ENCODE measurements at regions not wholly inside any gene's neighbourhood (a gene's known extent, or its start where the extent isn't known, plus 50 kb on each side); places are given as distances from the start of the nearest gene placed in this dataset.
A peak's percentile ranks its signal among the peaks of the same experiment; 100 is the strongest.

DNA sequence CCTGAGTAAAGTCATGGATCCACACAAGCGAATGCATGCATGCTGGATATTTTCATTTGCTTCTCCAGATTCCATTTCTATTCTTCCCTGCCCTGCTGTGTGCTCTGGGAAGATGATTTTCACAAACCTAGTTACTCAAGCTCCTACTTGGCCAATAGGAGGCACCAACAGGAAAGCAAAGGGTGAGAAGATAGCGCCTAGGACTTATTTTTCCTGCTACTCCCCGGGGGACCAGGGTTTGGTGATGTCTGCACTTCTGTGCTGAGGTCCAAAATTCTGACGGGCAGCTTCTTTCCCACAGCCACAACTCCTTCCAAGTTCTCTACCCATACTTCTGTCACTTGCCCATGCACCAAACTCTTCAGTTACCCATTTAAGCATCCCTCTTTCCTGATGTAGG lies 509.3 kb upstream of the TENM4 start:
- CTCF ChIA-PET (ENCODE audit: partially characterized antibody), result interaction anchor here (0.9 to 1.6 kb wide), 7 partner anchors 19 to 333 kb away, joined by 3 to 5 read pairs (median 3); no protein-coding TSS in a partner anchor
- no peak for FAIRE-seq
- 89% methylated on average over 4 of the region's 4 CpGs; no CpG with 5 or more reads in 1 of the 2 experiments for WGBS, 2 experiments (ENCODE audit: extremely low coverage in 1 of 2, insufficient coverage in 1 of 2, insufficient read length in 1 of 2, insufficient replicate concordance in 2 of 2, low coverage in 1 of 2, low lambda C conversion rate in 2 of 2, missing lambda C conversion rate in 1 of 2)

More for the DNA sequence above, 509.3 kb upstream of the TENM4 start:
- Histone ChIP-seq H4K91ac (replicated peaks; ENCODE audit: insufficient read length, low read length) (no peak overlapping the region), H2BK120ac (replicated peaks; ENCODE audit: low read depth, low read length) (no peak overlapping the region), H3K23ac (ENCODE audit: insufficient read length) (no peak overlapping the region), H3K4me2 (ENCODE audit: insufficient read depth in 1 of 2, low read depth in 2 of 2, low read length in 2 of 2) (no peak overlapping the region), H3K79me2 (ENCODE audit: control insufficient read depth in 1 of 2, insufficient read depth in 2 of 2, low read length in 2 of 2) (no peaks in the 10 kb centered on the region), H2BK12ac (ENCODE audit: low read depth, low read length) (no peak overlapping the region), H2AFZ (ENCODE audit: low read length) (no peak overlapping the region), H3K36me3 (ENCODE audit: control insufficient read depth in 2 of 4, insufficient read depth in 4 of 4, low read length in 3 of 4) (no peaks in the 10 kb centered on the region), H3K9ac (replicated peaks in 1 of 4; ENCODE audit: extremely low read depth in 1 of 4, low read depth in 3 of 4, low read length in 3 of 4) (no peak overlapping the region), H2AK5ac (ENCODE audit: low read depth, low read length) (no peak overlapping the region), H4K5ac (ENCODE audit: insufficient read length, low read depth, low read length) (no peak overlapping the region), H4K20me1 (replicated peaks in 1 of 2; ENCODE audit: control insufficient read depth in 1 of 2, insufficient read depth in 2 of 2, low read length in 2 of 2) (no peaks in the 10 kb centered on the region), H3K4me1 (replicated peaks in 1 of 4; ENCODE audit: control insufficient read depth in 3 of 4, insufficient read depth in 4 of 4, low read length in 3 of 4) (no peaks in the 10 kb centered on the region), H3K56ac (replicated peaks; ENCODE audit: insufficient read length, low read depth, low read length) (no peak overlapping the region), H3K14ac (ENCODE audit: insufficient read length) (no peak overlapping the region), H3K4ac (replicated peaks; ENCODE audit: insufficient read length, low read depth, low read length) (no peak overlapping the region), H3K79me1 (ENCODE audit: low read depth, low read length) (no peaks in the 10 kb centered on the region), H3K27me3 (replicated peaks in 1 of 4; ENCODE audit: control insufficient read depth in 3 of 4, extremely low read depth in 1 of 4, insufficient read depth in 3 of 4, low read length in 3 of 4) (no peaks in the 10 kb centered on the region), H3K18ac (ENCODE audit: extremely low read depth, low read length) (no peak overlapping the region), H3K27ac (ENCODE audit: low read depth, low read length) (no peak overlapping the region), H3K4me3 (ENCODE audit: extremely low read depth in 1 of 4, insufficient read depth in 2 of 4, low read depth in 3 of 4, low read length in 4 of 4) (no peak overlapping the region), H4K8ac (ENCODE audit: extremely low read depth, insufficient read depth, low read length) (no peak overlapping the region), H3K23me2 (ENCODE audit: low read depth, low read length) (no peaks in the 10 kb centered on the region), H3K9me3 (ENCODE audit: insufficient read depth in 2 of 2, low read depth in 1 of 2, low read length in 1 of 2) (no peaks in the 10 kb centered on the region), H2BK15ac (ENCODE audit: low read length) (no peak overlapping the region), H2BK5ac (ENCODE audit: low read depth, low read length) (no peak overlapping the region), H2BK20ac (ENCODE audit: low read length) (no peak overlapping the region)
- POLR2A ChIA-PET (ENCODE audit: partially characterized antibody), result no interaction called here
- no peak for DNase-seq (ENCODE audit: low read depth in 1 of 2, low spot score in 2 of 2)
- TF ChIP-seq RAD21 (IDR thresholded peaks at IDR 0.05 in 1 of 2, conservative IDR thresholded peaks at IDR 0.05 in 1 of 2; ENCODE audit: low read depth in 2 of 2, low read length in 2 of 2) (peak; percentile 62 to 76), RXRA (IDR thresholded peaks at IDR 0.05; ENCODE audit: insufficient read depth, low read depth, low read length) (no peak), CTBP2 (IDR thresholded peaks at IDR 0.05; ENCODE audit: borderline replicate concordance, insufficient read depth, insufficient read length, low read length) (no peak)
- TF ChIP-seq, protein P1, sequence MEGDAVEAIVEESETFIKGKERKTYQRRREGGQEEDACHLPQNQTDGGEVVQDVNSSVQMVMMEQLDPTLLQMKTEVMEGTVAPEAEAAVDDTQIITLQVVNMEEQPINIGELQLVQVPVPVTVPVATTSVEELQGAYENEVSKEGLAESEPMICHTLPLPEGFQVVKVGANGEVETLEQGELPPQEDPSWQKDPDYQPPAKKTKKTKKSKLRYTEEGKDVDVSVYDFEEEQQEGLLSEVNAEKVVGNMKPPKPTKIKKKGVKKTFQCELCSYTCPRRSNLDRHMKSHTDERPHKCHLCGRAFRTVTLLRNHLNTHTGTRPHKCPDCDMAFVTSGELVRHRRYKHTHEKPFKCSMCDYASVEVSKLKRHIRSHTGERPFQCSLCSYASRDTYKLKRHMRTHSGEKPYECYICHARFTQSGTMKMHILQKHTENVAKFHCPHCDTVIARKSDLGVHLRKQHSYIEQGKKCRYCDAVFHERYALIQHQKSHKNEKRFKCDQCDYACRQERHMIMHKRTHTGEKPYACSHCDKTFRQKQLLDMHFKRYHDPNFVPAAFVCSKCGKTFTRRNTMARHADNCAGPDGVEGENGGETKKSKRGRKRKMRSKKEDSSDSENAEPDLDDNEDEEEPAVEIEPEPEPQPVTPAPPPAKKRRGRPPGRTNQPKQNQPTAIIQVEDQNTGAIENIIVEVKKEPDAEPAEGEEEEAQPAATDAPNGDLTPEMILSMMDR (IDR thresholded peaks at IDR 0.05; ENCODE audit: control extremely low read depth in 1 of 3, insufficient read depth in 1 of 3, low read depth in 1 of 3, low read length in 3 of 3), result peak in 2 of 3 experiments; percentile 28 to 45; a peak in 2 of 4 replicates

Measured in H1 (cell line).